CD4-positive, CD25-positive, alpha-beta regulatory T cell (primary cell): ENCODE measurements at regions not wholly inside any gene's neighbourhood (a gene's known extent, or its start where the extent isn't known, plus 50 kb on each side); places are given as distances from the start of the nearest gene placed in this dataset.

ENCODE experiments used
- ATAC-seq, 2 donors: fragments of 150-1000 bp; cut with Tn5 transposase; one replicate each; pipeline ENCODE4 v1.10.0; 2021; ENCODE audit warnings: low read depth in 2 of 2, moderate number of reproducible peaks in 2 of 2, moderate library complexity in 1 of 2
- DNase-seq, 3 donors: peaks; one replicate each; pipeline versions ENCODE4 v3.0.0 to v3.0.0-alpha.2; 2012 to 2022; ENCODE audit warnings: mixed read lengths in 1 of 3
- H3K27ac ChIP-seq: one replicate; pipeline ENCODE4 v1.7.0; 2013; ENCODE audit warnings: mild to moderate bottlenecking, low read length; ENCODE audit not compliant: insufficient read depth, poor library complexity, severe bottlenecking
- H3K27me3 ChIP-seq: one replicate; pipeline ENCODE4 v1.7.0; 2013; ENCODE audit warnings: low read length; ENCODE audit not compliant: control insufficient read depth, insufficient read depth
- H3K36me3 ChIP-seq: one replicate; pipeline ENCODE4 v1.7.0; 2013; ENCODE audit warnings: mild to moderate bottlenecking, low read length, moderate library complexity; ENCODE audit not compliant: control insufficient read depth, insufficient read depth
- H3K4me1 ChIP-seq: 2 replicates; pipeline ENCODE4 v1.7.0; 2013; ENCODE audit warnings: mild to moderate bottlenecking, low read length; ENCODE audit not compliant: insufficient read depth, control insufficient read depth, poor library complexity, severe bottlenecking
- H3K4me3 ChIP-seq: one replicate; pipeline ENCODE4 v1.7.0; 2013; ENCODE audit warnings: low read depth, mild to moderate bottlenecking, low read length, moderate library complexity
- H3K9me3 ChIP-seq, 2 experiments: 1 replicate in 1 of 2; 2 replicates in 1 of 2; pipeline ENCODE4 v1.7.0; 2013; ENCODE audit warnings: low read length in 2 of 2, mild to moderate bottlenecking in 1 of 2, moderate library complexity in 1 of 2; ENCODE audit not compliant: control insufficient read depth in 2 of 2
- H3K27ac Mint-ChIP-seq, 3 donors: one replicate each; pipeline ENCODE4 v1.8.0; 2020 to 2022; ENCODE audit warnings: mild to moderate bottlenecking in 3 of 3, mixed read lengths in 3 of 3, moderate library complexity in 2 of 3
- H3K27me3 Mint-ChIP-seq: one replicate; pipeline ENCODE4 v1.8.0; 2022; ENCODE audit warnings: mild to moderate bottlenecking, mixed read lengths
- H3K36me3 Mint-ChIP-seq: one replicate; pipeline ENCODE4 v1.8.0; 2020; ENCODE audit warnings: mixed read lengths
- H3K4me1 Mint-ChIP-seq, 4 donors: one replicate each; pipeline ENCODE4 v1.8.0; 2020 to 2022; ENCODE audit warnings: mixed read lengths in 4 of 4, mild to moderate bottlenecking in 1 of 4
- H3K4me3 Mint-ChIP-seq, 4 donors: one replicate each; pipeline ENCODE4 v1.8.0; 2020 to 2022; ENCODE audit warnings: mild to moderate bottlenecking in 4 of 4, mixed read lengths in 4 of 4, moderate library complexity in 3 of 4
- H3K9me3 Mint-ChIP-seq, 7 donors: one replicate each; pipeline ENCODE4 v1.8.0; 2020 to 2022; ENCODE audit warnings: mixed read lengths in 7 of 7, mild to moderate bottlenecking in 3 of 7, moderate library complexity in 2 of 7

DNA sequence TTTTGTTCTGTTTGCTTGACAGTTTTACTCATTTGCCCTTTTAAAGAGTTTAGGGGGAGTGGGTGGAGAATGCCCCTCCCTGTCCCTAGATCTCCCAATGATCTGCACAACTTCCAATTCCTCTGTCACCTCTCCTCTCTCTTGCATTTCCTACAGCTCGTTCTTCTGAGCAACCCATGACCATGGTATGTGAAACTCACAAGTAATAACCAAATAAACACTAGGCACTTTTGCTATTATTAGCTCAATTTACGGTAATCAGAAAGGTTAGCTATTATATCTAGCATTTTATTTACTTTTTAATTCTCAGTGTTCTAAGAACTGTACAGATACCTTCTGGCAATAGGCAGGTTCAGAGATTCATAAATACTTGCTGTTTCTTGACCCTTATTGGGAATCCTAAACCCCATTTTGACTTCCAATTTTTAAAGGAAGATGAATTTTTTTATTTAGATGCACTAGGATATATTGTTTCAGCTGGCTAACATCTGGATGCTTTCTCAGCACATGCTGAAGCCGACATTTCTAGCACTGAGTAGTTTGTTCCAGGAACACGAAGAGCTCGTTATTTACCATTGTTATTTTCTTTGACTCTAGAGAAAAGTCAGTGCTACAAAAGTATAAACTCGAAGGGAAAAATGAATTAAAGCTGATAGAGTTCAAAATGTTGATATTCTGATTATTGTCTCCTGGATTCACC, 194.7 kb upstream of the TLL1 start:
- peaks cover 0 to 4% (median 2%) of the 10 kb centered on the region in 7 donors for H3K9me3 Mint-ChIP-seq
- peaks cover 11% of the 10 kb centered on the region for H3K27me3 Mint-ChIP-seq
- H3K27ac Mint-ChIP-seq = no peak overlapping the region
- H3K27me3 ChIP-seq = no peaks in the 10 kb centered on the region
- no peaks in the 10 kb centered on the region for H3K9me3 ChIP-seq
- H3K36me3 Mint-ChIP-seq = no peaks in the 10 kb centered on the region
- peaks cover 0 to 4% (median 0%) of the 10 kb centered on the region in 4 donors for H3K4me1 Mint-ChIP-seq
- no peak overlapping the region for H3K4me3 Mint-ChIP-seq
- H3K36me3 ChIP-seq = no peaks in the 10 kb centered on the region
- DNase-seq (no peak), ATAC-seq (no peak)
- H3K4me1 ChIP-seq = no peaks in the 10 kb centered on the region
- no peak overlapping the region for H3K27ac ChIP-seq
- H3K4me3 ChIP-seq = no peak overlapping the region

DNA sequence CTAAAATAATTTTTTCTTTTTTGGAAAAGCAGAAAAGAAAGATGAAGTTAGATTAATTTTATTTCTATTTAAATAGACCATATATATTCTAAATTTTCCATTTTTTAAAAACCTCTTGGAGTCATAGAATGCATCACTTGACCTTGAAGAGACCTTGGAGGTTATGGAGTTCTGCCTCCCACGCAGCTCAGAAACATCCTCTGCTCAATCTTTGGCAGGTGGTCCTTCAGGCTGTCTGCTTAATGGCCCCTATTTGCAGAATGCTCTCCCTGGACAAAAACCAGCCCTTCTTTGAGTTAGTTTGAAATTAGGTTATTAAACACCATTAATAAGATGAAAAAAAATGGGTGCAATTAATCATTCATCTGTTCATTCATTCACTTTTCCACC, 194.1 kb upstream of the TLL1 start:
- no peak overlapping the region for H3K27ac Mint-ChIP-seq
- Histone ChIP-seq H3K4me3 (no peak overlapping the region), H3K27me3 (no peaks in the 10 kb centered on the region), H3K27ac (no peak overlapping the region), H3K4me1 (no peaks in the 10 kb centered on the region), H3K36me3 (no peaks in the 10 kb centered on the region), H3K9me3 (no peaks in the 10 kb centered on the region)
- DNase-seq = no peak
- peaks cover 0 to 4% (median 0%) of the 10 kb centered on the region in 4 donors for H3K4me1 Mint-ChIP-seq
- H3K9me3 Mint-ChIP-seq = peaks cover 0 to 4% (median 2%) of the 10 kb centered on the region in 7 donors
- no peaks in the 10 kb centered on the region for H3K36me3 Mint-ChIP-seq
- H3K27me3 Mint-ChIP-seq = peaks cover 6% of the 10 kb centered on the region
- ATAC-seq = no peak
- no peak overlapping the region for H3K4me3 Mint-ChIP-seq

DNA sequence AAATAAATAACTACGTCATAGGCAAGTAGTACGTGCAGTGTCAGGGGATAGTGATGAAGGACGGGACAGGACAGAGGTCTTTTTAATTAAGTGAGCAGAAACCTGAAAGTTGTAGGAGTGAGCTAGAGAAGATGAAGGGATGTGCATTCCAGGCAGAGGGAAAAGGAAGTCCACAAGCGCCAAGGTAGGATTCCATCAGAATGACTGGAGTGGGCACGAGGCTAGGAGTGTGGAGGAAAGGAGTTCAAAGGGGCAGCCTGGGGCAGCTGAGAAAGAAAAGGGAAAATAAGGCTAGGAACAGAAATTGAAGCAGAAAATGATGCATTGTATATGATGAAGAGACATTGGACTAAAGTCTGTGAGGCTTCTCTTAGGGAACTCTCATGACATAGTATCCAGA, 192.2 kb upstream of the TLL1 start:
- DNase-seq (no peak), ATAC-seq (no peak)
- Mint-ChIP-seq H3K4me3 (no peak overlapping the region), H3K27ac (no peak overlapping the region), H3K27me3 (peaks cover 5% of the 10 kb centered on the region), H3K36me3 (no peaks in the 10 kb centered on the region), H3K9me3 (peaks cover 0 to 4% (median 2%) of the 10 kb centered on the region in 7 donors), H3K4me1 (peaks cover 0 to 4% (median 0%) of the 10 kb centered on the region in 4 donors)
- no peaks in the 10 kb centered on the region for H3K36me3 ChIP-seq
- H3K27me3 ChIP-seq = no peaks in the 10 kb centered on the region
- H3K4me3 ChIP-seq = no peak overlapping the region
- no peaks in the 10 kb centered on the region for H3K9me3 ChIP-seq
- H3K27ac ChIP-seq = no peak overlapping the region
- no peaks in the 10 kb centered on the region for H3K4me1 ChIP-seq

DNA sequence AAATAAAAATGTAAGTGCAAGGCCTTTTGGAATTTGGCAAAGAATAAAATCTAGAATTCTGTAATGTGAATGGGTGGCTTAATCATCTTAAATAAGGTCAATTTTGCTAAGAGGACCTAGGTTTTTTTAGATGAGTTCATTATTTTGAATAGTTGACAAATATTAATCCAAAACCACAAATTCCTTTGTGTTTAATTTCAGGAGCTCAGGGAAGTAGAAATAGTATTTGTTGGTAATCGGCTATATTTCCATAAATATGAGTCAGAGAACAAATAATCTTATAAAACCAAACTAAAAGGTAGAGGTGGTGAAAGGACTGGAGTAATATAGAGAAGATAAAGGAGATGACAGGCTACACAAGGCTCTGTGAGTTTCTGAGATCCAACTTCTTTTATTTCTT, 190.4 kb upstream of the TLL1 start:
- no peak overlapping the region for H3K4me3 ChIP-seq
- DNase-seq (no peak), ATAC-seq (no peak)
- no peaks in the 10 kb centered on the region for H3K36me3 ChIP-seq
- Mint-ChIP-seq H3K27me3 (peaks cover 5% of the 10 kb centered on the region), H3K9me3 (peaks cover 0 to 4% (median 2%) of the 10 kb centered on the region in 7 donors), H3K4me1 (peaks cover 0 to 4% (median 0%) of the 10 kb centered on the region in 4 donors), H3K36me3 (no peaks in the 10 kb centered on the region), H3K27ac (no peak overlapping the region), H3K4me3 (no peak overlapping the region)
- H3K27me3 ChIP-seq = no peaks in the 10 kb centered on the region
- no peaks in the 10 kb centered on the region for H3K9me3 ChIP-seq
- no peaks in the 10 kb centered on the region for H3K4me1 ChIP-seq
- H3K27ac ChIP-seq = no peak overlapping the region

DNA sequence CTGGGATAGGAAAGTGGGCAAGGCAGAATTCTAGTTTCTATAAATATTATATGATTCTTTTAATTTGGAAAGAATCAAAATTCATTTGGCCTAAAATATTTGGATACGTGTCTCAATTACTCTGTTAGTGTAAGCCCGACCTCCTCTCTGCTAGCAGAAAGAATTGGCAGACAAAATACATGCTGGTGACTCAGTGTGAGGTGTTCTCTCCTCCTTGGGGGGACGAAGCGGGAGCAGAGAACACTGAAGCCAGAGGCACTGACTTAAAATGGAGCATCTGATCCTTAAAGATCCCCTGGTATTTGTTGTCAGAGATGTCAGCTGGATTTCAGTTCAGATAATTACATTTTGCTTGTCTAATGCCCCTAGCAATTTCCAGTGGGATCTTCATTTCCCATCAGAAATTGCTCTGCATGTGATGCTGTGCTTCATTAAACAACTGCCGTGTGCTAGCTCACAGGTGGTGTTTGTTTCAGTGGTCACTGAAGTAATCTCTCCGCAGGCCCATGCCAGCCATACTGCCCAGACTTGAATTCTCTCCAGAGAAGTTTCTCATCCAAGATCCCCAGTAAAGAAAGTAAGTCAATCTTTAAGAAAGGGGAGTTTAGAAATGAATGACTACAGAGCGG, 188.7 kb upstream of the TLL1 start:
- no peaks in the 10 kb centered on the region for H3K27me3 ChIP-seq
- H3K4me1 Mint-ChIP-seq = no peaks in the 10 kb centered on the region
- no peak overlapping the region for H3K4me3 ChIP-seq
- H3K36me3 Mint-ChIP-seq = no peaks in the 10 kb centered on the region
- ATAC-seq (no peak), DNase-seq (no peak)
- H3K4me3 Mint-ChIP-seq = no peak overlapping the region
- H3K27ac ChIP-seq = no peak overlapping the region
- H3K27me3 Mint-ChIP-seq = no peaks in the 10 kb centered on the region
- H3K36me3 ChIP-seq = no peaks in the 10 kb centered on the region
- no peaks in the 10 kb centered on the region for H3K4me1 ChIP-seq
- no peak overlapping the region for H3K27ac Mint-ChIP-seq
- peaks cover 0 to 4% (median 2%) of the 10 kb centered on the region in 7 donors for H3K9me3 Mint-ChIP-seq
- H3K9me3 ChIP-seq = no peaks in the 10 kb centered on the region

DNA sequence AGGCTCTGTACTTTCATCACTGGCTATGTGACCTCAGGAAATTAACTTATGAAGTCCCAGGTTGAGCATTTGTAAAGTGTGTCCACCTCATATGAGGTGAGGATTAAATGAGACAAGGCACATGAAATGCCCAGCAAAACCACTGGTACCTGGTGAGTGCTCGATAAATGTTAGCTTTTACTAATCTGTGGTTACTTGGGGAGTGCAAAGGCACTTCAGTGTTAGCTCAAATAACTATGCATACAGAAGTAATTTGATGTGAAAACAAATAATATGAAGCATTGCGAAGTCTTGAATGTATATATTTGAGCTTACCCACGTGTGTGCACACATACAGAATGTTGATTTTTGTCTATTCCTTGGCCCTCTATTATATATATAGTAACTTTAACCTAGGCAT, 186.3 kb upstream of the TLL1 start:
- H3K9me3 Mint-ChIP-seq = peaks cover 0 to 2% (median under 1%) of the 10 kb centered on the region in 7 donors
- DNase-seq (no peak), ATAC-seq (no peak)
- no peak overlapping the region for H3K4me3 Mint-ChIP-seq
- H3K4me3 ChIP-seq = no peak overlapping the region
- H3K27me3 Mint-ChIP-seq = no peaks in the 10 kb centered on the region
- H3K9me3 ChIP-seq = no peaks in the 10 kb centered on the region
- H3K4me1 ChIP-seq = no peaks in the 10 kb centered on the region
- no peaks in the 10 kb centered on the region for H3K36me3 Mint-ChIP-seq
- no peak overlapping the region for H3K27ac Mint-ChIP-seq
- no peak overlapping the region for H3K27ac ChIP-seq
- no peaks in the 10 kb centered on the region for H3K36me3 ChIP-seq
- no peaks in the 10 kb centered on the region for H3K27me3 ChIP-seq
- H3K4me1 Mint-ChIP-seq = no peaks in the 10 kb centered on the region

DNA sequence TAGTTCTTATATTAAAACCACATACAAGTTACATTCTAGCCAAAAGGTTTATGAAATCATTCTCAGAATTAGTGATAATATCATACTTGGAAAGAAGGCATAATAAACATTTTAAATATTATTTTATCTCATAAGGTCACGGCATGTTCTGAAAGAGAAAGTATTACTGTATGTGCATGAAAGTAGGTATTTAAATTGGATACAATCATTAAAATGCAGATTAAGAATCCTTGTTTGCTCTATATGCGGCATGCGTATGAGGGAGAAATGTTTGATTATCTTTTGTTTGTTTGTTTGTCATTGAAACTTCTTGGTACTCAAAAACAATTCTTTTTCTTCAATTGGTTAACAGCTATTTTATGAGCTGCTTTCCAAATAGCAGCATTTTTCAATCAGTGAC, 183.9 kb upstream of the TLL1 start:
- H3K27ac Mint-ChIP-seq = no peak overlapping the region
- H3K4me3 Mint-ChIP-seq = no peak overlapping the region
- H3K9me3 Mint-ChIP-seq = peaks cover 0 to 2% (median 0%) of the 10 kb centered on the region in 7 donors
- no peaks in the 10 kb centered on the region for H3K27me3 ChIP-seq
- no peaks in the 10 kb centered on the region for H3K4me1 Mint-ChIP-seq
- no peaks in the 10 kb centered on the region for H3K27me3 Mint-ChIP-seq
- no peak overlapping the region for H3K27ac ChIP-seq
- no peaks in the 10 kb centered on the region for H3K9me3 ChIP-seq
- ATAC-seq = no peak
- H3K36me3 ChIP-seq = no peaks in the 10 kb centered on the region
- no peak for DNase-seq
- H3K4me1 ChIP-seq = no peaks in the 10 kb centered on the region
- H3K36me3 Mint-ChIP-seq = no peaks in the 10 kb centered on the region
- H3K4me3 ChIP-seq = no peak overlapping the region

DNA sequence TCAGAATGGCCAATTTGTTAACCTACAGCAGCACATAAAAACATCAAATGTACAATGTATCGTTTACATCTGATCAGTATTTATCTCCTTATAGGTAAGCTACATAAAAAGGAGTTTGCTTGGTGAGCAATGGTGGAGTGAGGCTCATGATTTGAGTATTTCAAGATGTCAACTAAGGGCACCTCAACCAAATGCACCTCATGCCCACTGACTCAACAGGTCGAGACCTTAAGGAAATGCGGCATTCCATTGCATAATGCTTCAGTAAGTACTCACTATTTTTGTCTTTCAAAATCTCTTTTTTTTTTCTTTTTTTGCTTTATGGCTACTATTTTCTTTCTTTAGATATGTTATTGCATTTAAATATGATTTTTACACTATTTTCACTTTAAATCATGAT, 181.0 kb upstream of the TLL1 start:
- ATAC-seq (no peak), DNase-seq (no peak)
- Mint-ChIP-seq H3K27me3 (no peaks in the 10 kb centered on the region), H3K4me1 (no peaks in the 10 kb centered on the region), H3K36me3 (no peaks in the 10 kb centered on the region), H3K4me3 (no peak overlapping the region), H3K9me3 (peaks cover 0 to 2% (median 0%) of the 10 kb centered on the region in 7 donors), H3K27ac (no peak overlapping the region)
- Histone ChIP-seq H3K27me3 (no peaks in the 10 kb centered on the region), H3K4me1 (no peaks in the 10 kb centered on the region), H3K4me3 (no peak overlapping the region), H3K27ac (no peak overlapping the region), H3K9me3 (no peaks in the 10 kb centered on the region), H3K36me3 (no peaks in the 10 kb centered on the region)
